CD4-positive, alpha-beta T cell treated with Interferon alpha-2 for 1 hour (primary cell): ENCODE measurements at regions not wholly inside any gene's neighbourhood (a gene's known extent, or its start where the extent isn't known, plus 50 kb on each side); places are given as distances from the start of the nearest gene placed in this dataset.

ENCODE experiments used
- DNase-seq, 2 donors: peaks; one replicate each; pipeline ENCODE4 v3.0.0-alpha.2; 2020 to 2022

DNA sequence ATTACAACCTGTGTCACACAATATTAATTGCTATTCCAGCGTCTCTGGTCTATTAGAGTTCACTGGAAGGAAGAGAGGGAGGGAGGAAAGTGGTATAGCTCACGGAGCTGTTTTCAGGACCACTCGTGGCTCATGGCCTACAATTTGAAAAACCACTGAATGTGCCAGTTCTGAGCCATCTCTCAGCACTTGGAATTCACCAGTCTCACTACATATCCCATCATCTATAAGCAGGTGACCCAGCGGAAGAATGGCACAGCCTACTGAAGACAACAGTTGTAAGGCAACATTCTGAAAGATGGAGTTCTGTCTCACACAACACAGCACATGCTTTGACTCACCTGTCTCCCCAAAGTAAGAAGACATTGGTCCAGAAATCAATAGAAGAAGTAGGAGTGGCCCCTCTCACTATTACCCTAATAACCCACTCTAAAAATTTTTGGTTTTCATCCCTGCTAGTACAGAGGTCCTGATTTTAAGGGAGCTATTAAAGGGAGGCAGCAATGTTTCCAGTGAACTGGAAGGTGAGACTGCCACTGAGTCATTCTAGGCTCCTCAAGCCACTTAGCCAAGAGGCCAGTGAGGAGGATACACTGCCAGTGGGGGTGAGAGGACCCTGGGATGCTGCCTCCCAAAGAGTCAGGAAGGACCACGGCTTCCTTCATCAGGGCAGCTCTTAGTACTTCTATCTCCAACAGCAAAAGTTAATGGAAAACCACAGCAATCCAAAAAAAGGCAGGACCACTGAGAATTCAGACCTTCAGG lies 50.0 kb upstream of the DOCK9 start:
- DNase-seq: no peak

DNA sequence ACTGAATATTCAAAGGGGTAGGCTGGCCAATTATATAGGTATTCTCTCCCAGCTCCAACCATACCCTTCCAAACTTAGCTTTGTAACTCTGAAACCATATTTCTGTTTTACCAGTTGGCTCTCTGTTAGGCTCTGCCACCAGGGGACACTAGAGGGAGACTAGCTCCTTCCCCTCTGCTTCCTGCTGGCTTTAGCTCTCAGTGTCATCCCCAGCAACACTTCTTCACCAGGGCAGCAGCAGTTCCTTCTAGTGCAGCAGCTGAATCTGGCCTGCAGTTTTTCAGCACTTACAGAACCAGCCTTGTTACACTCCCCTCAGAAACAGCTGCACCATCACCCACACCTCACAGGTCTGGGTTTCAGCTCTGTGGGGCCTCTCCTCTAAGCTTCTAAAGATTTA lies 51.0 kb upstream of the DOCK9 start:
- peak; percentile 21 to 55 for DNase-seq

DNA sequence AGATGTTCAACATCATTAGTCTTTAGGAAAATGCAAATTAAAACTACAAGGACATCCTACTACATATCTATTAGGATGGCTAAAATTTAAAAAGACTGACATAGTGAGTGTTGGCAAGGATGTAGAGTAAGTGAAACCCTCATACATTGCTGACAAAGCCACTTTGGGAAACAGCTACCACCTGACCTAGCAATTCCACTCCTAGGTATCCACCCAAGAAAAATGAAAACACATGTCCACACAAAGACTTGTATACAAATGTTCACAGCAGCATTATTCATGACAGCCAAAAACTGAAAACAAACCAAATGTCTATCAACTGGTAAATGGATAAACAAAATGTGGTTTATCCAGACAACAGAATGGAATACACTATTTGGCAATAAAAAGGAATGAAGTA lies 51.7 kb upstream of the DOCK9 start:
- no peak for DNase-seq

DNA sequence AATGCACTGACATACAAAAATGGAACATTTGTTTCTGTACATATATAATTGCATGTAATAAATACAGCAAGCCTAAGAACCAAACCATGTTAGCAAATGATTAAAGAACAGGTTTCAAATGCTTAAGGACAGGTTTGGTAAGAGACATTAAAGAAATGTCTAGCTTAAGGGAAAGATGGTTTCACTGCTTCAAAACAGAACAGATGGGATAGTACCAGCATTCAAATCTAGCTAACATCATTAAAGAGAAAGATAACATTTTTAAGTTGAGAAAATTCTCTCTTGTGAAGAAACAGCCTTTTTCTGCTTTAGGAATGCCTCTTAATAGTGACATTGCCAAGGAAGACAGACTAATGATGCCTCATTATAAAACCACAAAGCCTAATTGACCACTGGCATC lies 52.5 kb upstream of the DOCK9 start:
- DNase-seq: no peak

DNA sequence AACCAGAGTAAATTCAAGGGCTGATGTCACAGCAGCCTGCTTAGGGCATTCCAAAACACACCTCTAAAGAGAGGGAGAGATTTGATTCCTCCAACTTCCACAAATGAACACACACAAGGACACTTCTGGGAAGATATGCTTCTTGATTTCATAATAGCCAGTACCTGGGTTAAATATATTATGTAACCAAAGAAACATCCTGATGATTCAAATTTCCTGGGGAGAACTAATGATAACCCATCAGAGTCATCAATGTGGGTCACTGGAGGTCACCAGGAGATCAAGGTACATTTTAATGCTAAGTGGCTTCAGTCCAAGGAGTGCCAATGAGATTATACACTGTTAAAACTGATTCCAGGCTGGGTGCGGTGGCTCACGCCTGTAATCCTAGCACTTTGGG lies 54.0 kb upstream of the DOCK9 start:
- no peak for DNase-seq

DNA sequence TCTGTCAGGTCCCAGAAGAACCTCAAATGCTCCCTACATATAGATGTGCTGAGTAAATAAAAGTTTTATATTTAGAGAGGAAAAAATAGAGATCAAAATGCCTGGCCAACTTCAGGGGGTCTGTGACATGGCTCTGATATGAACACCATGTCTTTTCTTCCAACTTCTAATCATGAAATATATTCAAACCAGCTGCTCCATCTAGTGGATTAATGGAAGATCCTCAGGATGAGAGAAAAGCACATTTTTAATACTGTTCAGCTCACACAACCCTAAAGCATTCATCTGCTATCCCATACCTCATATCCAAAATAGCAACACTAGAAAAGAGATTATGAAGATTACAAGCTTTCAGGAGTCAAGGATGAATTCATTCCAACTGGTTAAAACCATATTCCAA lies 56.0 kb upstream of the DOCK9 start:
- peak in 1 of 2 donors; percentile 44 for DNase-seq

DNA sequence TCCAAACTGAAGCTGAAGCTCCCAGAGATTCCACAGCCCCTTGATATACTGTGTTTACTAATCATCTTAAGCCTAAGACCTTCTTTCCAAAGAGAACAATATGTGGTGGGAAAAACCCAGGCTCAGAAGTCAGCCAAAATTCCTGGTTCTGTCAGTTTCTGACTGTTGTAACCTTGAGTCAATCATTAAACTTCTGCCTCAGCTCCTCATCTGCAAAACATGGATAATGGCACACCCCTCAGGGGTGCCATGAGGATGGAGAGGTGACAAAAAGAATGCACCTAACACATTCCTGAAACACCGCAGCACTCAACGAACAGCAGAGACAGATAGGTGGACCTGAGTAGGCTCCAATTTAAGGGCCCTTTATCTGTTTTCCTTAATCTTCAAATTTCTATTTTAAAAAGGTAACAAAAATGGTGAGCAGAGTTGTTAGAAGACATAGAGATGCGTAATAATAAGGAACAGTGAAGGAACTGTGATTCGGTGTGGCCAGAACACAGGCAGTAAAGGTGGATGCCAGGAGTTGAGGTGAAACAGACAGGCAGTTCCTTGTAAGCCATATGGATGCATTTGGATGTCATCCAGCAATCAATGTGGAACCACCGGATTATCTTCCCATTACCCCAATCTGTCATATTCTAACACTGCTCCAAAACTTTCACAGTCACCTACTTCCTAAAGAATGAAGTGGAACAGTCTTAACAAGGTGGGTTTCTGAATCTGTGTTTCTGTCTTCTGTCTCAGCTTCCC lies 56.6 kb upstream of the DOCK9 start:
- DNase-seq: no peak

DNA sequence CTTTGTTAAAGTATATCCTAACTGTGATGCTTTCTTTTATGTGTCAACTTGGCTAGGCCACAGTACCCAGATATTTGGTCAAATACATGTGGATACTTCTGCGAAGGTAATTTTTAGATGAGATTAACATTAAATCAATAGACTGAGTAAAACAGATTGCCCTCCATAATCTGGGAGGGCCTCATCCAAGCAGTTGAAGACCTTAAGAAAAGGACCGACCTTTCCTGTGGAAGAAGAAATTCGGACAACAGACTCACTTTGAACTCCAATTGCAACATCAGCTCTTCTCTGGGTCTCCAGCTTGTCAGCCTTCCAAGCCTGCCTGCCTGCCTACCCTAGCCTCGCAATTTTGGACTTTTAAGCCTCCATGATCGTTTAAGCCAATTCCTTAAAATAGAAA lies 57.9 kb upstream of the DOCK9 start:
- no peak for DNase-seq

DNA sequence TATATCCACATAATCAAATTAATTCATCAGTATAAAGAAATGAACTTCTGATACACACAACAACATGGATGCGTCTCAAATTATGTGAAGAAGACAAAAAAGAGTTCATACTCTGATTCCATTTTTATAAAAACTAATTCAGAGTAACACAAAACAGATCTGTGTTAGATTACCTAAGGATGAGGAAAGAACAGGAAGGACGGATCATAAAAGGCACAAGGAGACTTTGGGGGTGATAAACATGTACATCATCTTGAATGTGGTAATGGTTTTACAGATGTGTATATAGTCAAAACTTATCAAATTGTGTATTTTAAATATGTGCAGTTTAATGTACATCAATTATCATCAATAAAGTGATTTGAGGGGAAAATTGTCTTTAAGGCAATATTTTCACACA lies 59.9 kb upstream of the DOCK9 start:
- DNase-seq: no peak

DNA sequence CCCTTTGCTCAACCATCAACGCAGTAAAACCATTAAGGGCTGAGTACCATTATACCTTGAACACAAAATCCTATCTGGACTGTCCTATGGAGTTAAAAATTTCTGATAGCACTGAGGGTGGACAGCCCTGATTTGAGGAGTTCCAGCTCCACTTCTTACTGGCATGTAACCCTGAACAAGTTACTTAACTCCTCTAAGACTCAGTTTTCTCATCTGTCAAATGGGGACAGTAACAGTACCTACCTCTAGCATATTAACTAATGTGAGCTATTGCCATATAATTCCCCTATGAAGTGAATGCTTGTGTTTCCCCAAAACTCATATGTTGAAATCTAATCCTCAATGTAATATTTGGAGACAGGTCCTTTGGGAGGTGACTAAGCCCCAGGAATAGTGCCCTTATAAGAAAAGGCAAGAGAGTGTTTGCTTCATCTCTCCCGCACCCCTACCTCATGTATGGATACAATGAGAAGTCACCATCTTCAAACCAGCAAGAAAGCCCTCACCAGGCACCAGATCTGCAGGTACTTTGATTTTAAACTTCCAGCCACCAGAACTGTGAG lies 61.9 kb upstream of the DOCK9 start:
- DNase-seq: no peak

DNA sequence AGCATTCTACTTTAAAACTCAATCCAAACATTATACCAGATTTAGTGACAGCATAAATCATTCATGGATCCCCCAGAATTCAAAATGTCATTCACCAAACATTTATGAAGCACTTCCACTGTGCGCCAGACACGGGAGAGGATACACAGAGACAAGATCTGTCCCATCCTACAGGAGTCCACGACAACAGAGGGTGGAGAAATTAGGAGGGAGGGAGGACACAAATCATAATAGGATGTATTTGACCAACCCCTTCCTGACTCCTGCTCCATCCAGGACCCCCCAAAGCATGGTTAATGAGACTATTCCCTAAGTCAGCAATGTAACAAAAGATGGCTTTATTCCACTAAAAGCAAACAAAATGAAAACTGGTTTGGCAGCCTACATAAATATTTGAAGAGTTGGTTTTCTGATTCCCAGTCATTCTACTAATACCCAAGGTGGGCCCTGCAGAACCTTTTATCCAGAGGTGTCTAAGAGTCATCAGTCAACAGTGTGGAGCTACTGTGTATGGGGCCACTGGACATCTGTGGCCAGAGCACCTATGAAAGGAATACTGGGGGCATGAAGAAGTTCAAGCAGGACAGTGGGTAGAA lies 62.8 kb upstream of the DOCK9 start:
- no peak for DNase-seq

DNA sequence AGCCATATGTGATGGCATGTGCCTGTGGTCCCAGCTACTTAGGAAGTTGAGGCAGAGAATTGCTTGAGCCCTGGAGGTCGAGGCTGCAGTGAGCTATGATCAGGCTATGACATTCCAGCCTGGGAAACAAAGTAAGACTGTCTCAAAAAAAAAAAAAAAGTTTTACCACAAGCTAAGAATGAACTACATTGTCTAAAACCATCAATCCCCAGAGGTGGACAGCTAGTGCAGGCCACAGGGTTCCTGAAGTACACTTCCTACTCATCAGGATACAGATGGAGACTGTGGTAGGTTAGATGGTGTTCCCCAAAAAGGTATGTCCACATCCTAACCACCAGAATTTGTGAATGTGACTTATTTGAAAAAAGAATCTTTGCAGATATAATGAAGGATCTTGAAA lies 63.5 kb upstream of the DOCK9 start:
- no peak for DNase-seq

DNA sequence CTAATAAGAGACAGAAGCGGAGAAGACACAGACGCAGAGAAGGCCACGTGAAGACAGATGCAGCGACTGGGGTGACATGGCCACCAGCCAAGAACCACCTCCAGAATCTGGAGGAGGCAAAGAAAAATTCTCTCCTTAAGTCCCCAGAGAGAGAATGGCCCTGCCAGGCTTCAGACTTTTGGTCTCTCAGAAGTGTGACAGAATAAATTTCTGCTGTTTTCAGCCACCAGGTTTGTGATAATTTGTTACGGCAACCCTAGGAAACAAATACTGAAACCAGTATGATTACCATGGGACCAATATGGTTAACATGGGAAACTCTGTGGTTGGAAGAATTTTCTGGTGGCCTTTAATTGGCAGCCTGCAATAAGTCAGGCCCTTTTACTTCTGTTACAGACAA lies 63.9 kb upstream of the DOCK9 start:
- peak in 1 of 2 donors; percentile 35 for DNase-seq

DNA sequence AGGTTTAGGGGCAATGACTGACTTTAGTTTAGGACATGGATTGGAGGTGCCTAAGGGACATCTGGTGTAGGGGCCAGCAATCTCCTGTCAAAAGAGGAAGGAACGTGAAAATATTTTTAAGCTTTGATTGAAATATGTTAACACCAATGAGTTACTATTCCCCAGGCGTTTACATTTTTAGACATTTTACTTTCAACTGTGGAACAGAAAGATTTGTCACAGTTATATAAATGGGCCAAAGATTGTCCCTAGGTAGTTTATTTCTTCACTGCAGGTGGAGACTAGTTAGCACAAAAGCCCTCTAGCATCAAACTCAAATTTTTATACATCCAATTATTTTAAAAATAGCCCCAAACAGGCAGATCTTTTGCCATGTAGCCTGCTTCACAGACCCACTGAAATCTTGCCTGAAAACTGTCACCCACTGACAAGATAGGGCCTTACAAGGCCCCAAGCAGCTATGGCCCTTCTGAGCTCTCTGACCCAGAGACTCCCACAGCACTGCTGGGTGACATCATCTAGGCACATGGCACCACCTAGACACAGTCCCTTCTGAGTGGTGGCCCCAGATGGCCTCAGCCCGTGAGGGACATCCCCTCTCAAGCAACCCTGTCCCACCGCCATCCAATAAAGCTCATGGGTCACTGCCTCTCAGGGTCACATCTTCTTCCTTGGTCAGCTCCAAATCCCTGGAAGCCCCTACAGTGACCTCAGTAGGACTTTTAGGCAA lies 64.8 kb upstream of the DOCK9 start:
- no peak for DNase-seq

DNA sequence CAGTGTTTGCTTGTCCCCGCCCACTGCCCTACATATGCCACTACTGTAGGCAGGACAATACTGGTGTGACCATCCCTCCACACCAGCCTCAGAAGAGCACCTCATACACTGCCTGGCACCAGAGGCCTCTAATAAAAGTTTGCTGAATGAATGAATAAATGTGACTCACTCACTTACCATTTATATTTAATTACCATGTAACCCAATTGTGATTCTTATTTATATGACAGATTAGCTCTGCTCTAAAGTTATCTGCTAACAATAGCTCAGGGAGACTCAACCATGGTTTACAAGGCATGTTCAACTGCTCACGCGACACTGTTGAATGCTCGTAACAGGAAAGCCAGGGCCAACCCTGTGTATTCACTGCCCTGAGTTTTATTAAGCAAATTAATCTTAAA lies 66.0 kb upstream of the DOCK9 start:
- DNase-seq: no peak

DNA sequence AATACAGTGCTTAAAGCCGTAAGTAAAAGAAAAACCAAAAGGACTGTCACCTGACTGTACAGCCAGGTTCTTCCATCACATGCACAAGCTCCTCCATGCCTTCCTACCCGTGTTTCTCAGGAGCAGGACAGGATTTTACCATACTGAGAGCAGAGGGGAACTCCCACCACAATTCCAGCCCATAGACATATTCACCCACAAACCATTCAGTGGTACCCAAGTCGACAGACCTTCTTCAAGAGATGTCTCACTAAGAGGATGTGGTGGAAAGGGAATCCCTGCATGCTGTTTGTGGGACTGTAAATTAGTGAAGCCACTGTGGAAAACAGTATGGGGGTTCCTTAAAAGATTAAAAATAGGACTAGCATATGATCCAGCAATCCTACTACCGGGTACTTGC lies 66.9 kb upstream of the DOCK9 start:
- no peak for DNase-seq

DNA sequence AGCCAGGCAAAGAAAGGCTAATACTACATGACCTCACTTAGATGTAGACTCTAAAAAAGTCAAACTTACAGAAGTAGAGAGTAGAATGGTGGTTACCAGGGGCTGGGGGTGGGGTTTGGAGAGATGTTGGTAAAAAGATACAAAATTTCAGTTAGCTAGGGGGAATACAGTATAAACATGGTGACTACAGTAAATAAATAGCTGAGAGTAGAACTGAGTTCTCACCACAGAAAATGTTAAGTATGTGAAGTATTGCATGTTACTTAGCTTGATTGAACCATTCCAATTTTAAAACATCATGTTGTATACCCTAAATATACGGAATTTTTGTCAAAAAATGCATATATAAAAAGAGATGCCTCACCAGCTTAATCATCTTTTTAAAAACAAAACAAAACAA lies 67.5 kb upstream of the DOCK9 start:
- DNase-seq: no peak

DNA sequence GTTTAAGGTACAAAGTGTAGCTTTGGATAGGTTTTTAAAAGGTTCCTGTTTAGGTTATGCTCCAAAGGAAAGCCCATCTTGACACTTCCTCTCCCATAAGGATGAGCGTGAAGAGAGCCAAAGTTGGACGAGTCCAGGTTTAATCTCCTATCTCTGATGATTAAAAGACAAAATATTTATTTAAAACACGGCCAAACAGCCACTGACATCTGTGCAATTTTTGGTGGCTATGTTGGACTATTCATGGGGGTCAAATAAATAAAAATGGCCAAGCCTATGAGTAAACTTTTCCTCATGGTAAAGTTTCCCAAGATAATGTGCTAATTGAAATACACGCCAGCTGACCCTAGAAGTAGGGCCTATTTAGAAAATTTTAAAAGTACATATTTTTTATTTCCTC lies 69.0 kb upstream of the DOCK9 start:
- no peak for DNase-seq

DNA sequence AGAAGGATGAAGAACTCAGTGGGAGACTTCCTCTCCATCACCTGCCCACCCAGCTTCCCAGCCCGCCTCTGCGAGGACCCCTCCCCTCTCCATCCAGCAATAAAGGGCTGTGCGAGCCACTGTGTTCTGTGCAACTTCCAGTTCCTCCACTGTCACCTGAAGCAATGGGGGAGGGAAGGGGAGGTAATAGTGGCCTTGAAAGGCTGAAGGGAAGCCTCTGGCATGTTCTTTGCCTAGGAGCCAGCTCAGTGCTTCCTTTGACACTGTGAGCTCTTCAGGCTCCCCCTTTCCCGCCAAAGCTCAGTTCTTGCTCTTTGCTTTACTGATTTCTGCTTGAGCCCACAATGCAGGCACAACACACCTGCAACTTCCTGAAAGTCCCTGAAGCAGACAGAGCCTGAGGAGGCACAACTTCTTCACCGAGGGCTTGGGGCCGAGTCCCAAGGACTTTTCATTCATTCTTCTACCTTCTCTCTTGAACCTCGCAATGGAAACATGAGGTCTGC lies 73.2 kb upstream of the DOCK9 start:
- DNase-seq: no peak

DNA sequence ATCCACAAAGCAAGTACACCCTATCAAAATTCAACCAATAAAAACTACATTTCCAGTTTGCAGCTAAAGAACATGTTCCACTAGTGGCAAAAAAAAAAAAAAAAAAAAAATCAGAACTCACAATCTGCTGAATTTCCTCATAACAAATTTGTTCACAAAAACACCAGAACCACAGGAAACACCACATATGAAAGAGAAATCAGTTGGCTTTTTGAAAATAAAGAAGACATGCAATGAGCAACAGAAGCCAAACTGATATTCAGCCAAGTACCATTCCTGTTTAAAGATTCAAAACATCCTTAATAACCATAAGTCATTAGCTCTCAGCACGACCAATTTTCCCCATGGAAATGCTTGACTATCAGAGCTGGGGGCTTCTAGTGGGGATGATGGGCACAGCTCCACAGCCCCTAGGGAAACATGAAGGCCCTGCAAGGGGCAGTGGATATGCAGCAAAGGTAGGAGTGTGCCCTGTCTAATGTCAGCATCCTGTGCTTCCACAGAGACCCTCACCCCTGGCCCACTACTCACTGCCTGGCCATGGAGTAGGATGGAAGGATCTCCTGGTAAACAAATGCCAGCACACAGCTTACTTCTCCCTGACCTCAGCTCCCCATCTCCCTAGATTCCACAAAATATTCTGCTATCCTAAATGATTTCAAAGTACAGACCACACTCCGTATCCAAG lies 74.0 kb upstream of the DOCK9 start:
- DNase-seq: peak in 1 of 2 donors; percentile 55

DNA sequence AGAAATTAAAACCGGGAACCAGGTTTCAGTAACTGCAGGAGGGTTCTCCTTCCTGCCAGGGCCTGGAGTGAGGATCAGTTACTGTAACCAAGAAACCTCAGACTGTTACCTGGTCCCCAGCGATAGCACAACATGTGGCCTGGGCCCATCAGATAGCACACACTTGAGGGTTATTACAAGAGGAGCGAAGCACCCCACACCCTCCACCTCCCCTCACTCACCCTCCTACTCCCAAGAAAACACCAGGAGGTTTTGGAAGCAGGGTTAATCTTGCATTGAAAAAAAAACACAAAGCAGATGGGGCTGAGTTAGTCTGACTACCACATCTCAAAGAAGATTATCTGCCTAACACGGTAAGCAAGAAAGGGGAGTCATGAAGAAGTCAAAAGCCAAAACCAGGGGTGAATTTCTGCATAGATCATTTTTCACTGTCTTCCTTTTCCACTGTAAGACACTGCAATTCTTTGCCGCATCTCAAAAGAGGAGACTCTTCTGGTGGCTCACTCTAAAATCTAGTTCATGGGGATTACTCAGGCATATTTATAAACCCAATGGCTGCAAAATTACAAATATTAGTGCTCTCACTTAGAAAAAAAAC lies 75.9 kb upstream of the DOCK9 start:
- no peak for DNase-seq

DNA sequence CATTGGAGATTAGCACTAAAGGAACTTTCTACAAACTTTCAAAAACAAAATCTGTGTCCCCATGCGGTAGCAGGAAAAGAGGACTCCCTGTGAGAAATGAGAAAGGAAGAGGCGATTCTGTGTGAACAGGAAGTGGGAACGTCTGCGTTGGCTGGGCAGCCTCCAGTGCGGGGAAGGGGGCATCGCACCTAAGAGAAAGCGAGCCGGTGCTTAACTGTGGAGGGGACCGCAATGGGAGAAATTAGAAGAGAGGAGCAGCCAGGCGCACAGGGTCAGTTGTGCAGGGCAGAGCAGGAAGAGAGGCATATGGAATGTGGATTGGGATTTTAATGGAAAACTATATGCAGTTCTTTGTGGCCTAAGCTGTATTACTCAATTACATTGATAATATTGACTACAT lies 77.4 kb upstream of the DOCK9 start:
- peak in 1 of 2 donors; percentile 28 for DNase-seq
